ENCODE measurements at regions not wholly inside any gene's neighbourhood (a gene's known extent, or its start where the extent isn't known, plus 50 kb on each side); places are given as distances from the start of the nearest gene placed in this dataset.
"Not testable (repeated sequence)": the region's sequence is repeated elsewhere in the genome, so short reads cannot be mapped to it uniquely, and the experiment has no call there.

DNA sequence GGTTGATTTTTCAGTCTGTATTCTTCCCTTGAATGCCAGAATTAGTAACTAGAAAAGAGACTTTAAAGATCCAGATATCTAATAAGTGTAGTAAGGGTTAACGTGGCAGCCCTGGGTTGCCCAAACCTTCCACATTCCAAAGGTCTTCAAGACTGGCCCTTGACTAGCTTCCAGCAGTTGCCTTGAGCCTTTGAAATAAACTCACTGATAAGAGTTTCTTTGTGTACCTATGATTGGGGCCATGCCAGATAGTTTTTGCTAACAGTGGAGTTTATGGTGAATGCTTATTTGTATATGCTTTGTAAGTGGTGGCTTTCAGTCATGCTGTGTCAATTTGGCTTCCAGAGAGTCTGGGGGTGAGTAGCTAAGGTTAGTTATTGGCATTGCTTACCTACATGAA, 722.3 kb downstream of the RNF144A start:
- CTCF ChIA-PET = no interaction called here
- intact Hi-C loops (cut with micrococcal nuclease) = no loop called here
- H3K27me3 Mint-ChIP-seq (ENCODE audit: low read depth) = no peaks in the 10 kb centered on the region
- peaks cover 16% of the 10 kb centered on the region for H3K9me3 Mint-ChIP-seq
- no peak overlapping the region for H3K4me3 Mint-ChIP-seq
- H3K36me3 Mint-ChIP-seq (ENCODE audit: low read depth) = peaks cover 6% of the 10 kb centered on the region
- DNase-seq = no peak
- H3K27ac Mint-ChIP-seq = no peak overlapping the region
- H3K4me1 Mint-ChIP-seq (ENCODE audit: low read depth) = peaks cover 2% of the 10 kb centered on the region

DNA sequence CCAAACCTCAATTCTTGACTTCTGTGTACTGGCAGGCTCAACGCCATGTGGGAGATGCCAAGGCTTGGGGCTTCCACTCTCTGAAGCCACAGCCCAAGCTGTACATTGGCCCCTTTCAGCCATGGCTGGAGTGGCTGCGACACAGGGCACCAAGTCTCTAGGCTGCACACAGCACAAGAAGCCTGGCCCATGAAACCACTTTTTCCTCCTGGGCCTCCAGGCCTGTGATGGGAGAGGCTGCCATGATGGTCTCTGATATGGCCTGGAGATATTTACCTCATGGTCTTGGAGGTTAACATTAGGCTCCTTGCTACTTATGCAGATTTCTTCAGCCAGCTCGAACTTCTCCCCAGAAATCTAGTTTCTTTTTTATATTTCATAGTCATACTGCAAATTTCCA, 724.1 kb downstream of the RNF144A start:
- H3K27me3 Mint-ChIP-seq (ENCODE audit: low read depth); CTCF ChIA-PET; H3K4me1 Mint-ChIP-seq (ENCODE audit: low read depth): not testable (repeated sequence)

DNA sequence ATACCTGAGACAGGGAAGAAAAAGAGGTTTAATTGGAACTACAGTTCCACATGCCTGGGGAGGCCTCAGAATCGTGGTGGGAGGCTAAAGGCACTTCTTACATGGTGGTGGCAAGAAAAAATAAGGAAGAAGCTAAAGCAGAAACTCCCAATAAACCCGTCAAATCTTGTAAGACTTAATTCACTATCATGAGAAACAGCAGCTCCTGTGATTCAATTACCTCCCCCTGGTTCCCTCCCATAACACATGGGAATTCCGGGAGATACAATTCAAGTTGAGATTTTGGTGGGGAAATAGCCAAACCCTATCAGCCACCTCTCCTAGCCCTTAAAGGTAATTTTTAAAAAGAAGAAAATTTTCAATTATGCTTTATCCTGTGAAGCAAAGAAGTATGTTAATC, 728.8 kb downstream of the RNF144A start:
- DNase-seq = no peak
- Mint-ChIP-seq H3K4me1 (ENCODE audit: low read depth) (peaks cover 24% of the 10 kb centered on the region), H3K27ac (no peak overlapping the region), H3K9me3 (peaks cover 16% of the 10 kb centered on the region), H3K4me3 (no peak overlapping the region), H3K36me3 (ENCODE audit: low read depth) (peaks cover 6% of the 10 kb centered on the region), H3K27me3 (ENCODE audit: low read depth) (no peaks in the 10 kb centered on the region)
- intact Hi-C loops (cut with micrococcal nuclease) = no loop called here
- CTCF ChIA-PET = interaction anchor here (1.2 to 2.2 kb wide), 3 partner anchors 9 to 219 kb away, joined by 3 to 11 read pairs (median 4); no protein-coding TSS in a partner anchor

More for the DNA sequence above, 724.1 kb downstream of the RNF144A start:
- intact Hi-C loops (cut with micrococcal nuclease); H3K27ac Mint-ChIP-seq; H3K36me3 Mint-ChIP-seq (ENCODE audit: low read depth); H3K4me3 Mint-ChIP-seq; DNase-seq: not testable (repeated sequence)
- peaks cover 16% of the 10 kb centered on the region for H3K9me3 Mint-ChIP-seq

DNA sequence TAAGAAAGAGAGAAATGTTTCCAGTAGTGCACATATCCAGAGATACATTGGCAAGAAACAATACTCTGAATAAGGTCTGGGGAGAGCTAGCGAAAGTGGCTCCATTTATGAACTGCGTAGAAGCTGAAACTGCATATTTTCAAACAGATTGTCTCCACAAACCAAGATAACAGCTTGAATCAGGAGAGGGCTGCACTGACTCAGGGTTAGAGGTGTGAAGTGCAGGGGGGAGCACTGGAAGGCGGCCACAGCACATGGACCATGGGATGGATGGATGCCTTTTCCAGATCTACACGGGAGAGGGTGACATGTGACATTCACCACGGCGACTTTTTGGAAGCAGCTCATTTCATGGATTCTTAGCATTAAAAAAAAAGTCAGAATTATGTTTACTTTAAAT, 729.4 kb downstream of the RNF144A start:
- intact Hi-C loops (cut with micrococcal nuclease) = no loop called here
- H3K4me1 Mint-ChIP-seq (ENCODE audit: low read depth) = peaks cover 24% of the 10 kb centered on the region
- no peak overlapping the region for H3K27ac Mint-ChIP-seq
- no peak overlapping the region for H3K4me3 Mint-ChIP-seq
- CTCF ChIA-PET = interaction anchor here (1.2 to 2.2 kb wide), 4 partner anchors 9 to 219 kb away, joined by 3 to 11 read pairs (median 4); no protein-coding TSS in a partner anchor
- DNase-seq = no peak
- H3K36me3 Mint-ChIP-seq (ENCODE audit: low read depth) = peaks cover 4% of the 10 kb centered on the region
- peaks cover 16% of the 10 kb centered on the region for H3K9me3 Mint-ChIP-seq
- H3K27me3 Mint-ChIP-seq (ENCODE audit: low read depth) = no peaks in the 10 kb centered on the region

DNA sequence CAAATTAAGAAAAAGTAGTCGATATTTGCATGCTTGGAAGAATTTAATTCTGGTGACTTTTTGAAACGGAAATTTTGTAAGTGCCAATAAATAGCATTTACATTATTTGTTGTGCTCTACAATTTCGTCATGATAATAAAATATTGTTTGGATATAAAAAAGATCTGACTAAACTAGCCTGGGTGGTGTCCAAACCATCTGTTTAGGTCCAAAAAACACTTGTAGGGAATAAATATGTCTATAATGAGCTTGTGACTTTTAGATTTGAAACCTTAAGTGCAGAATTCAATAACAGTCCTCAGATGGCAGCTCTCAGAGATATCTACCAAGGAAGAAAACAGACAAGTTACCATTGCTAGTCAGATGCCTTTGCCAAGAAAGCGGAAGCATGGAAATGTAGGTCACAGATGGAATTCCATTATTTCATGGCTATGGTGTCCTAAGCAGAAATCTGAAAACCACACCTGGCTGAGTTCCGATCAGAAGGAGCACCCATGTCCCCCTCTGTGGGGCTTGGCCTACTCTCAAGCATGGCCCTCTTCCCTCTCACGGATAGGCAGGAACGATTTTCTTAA, 731.1 kb downstream of the RNF144A start:
- H3K4me3 Mint-ChIP-seq = no peak overlapping the region
- intact Hi-C loops (cut with micrococcal nuclease) = no loop called here
- no peaks in the 10 kb centered on the region for H3K27me3 Mint-ChIP-seq (ENCODE audit: low read depth)
- H3K36me3 Mint-ChIP-seq (ENCODE audit: low read depth) = peaks cover 5% of the 10 kb centered on the region
- DNase-seq = no peak
- peaks cover 23% of the 10 kb centered on the region for H3K4me1 Mint-ChIP-seq (ENCODE audit: low read depth)
- no peak overlapping the region for H3K27ac Mint-ChIP-seq
- CTCF ChIA-PET = no interaction called here
- H3K9me3 Mint-ChIP-seq = peaks cover 14% of the 10 kb centered on the region

DNA sequence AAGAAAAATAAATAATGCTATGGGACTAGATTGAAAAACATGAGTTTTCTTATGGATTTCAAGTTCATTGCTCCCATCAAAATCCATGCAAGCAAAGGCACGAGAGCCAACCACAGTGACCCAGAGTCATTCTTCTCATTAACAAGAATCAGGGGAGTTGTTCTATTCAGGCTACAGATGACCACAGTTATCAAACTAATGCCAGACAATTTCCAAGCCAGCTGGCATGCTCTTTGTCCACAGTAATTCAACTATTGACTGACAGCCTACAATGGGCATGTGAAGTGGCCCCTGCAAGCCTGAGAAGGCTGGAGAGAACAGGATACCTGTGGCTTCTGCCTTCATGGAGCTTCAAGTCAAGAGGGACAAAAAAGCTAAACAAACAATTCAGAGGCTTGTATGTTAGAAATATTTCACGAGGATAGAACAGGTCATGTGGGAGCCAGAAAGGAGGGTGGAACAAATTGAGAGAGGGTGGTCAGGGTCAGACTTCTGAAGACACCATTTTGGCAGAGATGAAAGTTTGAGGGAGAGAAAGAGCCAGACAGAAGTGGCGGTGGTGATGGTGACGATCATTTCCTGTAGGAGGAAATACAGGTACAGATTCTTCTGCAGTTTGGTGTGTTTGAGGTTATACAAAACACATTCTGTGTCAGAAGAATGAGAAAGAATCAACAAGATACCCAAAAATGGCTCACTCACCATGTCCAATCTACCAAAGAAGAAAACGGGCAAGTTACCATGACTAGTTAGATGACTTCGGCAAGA, 732.4 kb downstream of the RNF144A start:
- Mint-ChIP-seq H3K4me3 (no peak overlapping the region), H3K9me3 (peaks cover 20% of the 10 kb centered on the region), H3K4me1 (ENCODE audit: low read depth) (peaks cover 23% of the 10 kb centered on the region), H3K27ac (no peak overlapping the region), H3K27me3 (ENCODE audit: low read depth) (no peaks in the 10 kb centered on the region), H3K36me3 (ENCODE audit: low read depth) (peaks cover 7% of the 10 kb centered on the region)
- CTCF ChIA-PET = interaction anchor here (0.6 to 1.0 kb wide), 2 partner anchors 22 to 222 kb away, joined by 3 read pairs; no protein-coding TSS in a partner anchor
- peak; percentile 24 for DNase-seq
- intact Hi-C loops (cut with micrococcal nuclease) = no loop called here

DNA sequence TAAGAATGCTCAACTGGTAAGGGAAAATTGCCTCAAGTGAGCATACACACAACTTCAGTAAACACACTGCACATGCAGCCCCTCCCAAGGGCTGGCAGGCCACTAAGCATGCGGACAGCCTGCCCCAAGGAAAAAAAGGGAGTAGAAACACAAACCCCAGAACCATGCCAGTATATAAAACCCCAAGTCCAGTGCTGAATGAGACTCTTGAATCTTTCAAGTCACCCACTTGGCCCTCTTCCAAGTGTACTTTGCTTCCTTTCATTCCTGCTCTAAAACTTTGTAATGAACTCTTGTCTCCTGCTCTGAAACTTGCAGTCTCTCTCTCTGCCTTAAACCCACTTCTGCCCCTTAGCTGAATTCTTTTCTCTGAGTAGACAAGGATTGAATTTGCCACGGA, 736.4 kb downstream of the RNF144A start:
- DNase-seq = no peak

DNA sequence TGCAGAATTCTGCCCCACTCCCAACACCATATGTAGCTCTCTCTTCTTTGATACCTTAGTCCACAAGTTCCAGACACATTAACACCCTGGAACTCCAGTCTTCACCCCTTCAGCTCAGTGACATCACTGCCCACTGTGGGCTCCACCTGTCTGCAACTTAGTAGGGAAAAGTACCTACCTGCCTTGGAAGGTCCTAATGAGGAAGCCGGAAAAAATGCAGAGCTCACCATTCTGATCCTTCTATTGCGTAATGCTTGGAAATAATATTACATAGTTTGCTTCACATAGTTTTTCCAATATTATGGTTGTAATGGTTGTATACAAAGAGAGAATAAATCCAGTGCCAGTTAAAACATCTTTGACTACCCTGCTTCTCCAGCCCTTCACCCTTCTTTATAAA, 738.4 kb downstream of the RNF144A start:
- H3K9me3 Mint-ChIP-seq = peaks cover 26% of the 10 kb centered on the region
- intact Hi-C loops (cut with micrococcal nuclease) = no loop called here
- no peaks in the 10 kb centered on the region for H3K27me3 Mint-ChIP-seq (ENCODE audit: low read depth)
- peaks cover 5% of the 10 kb centered on the region for H3K4me1 Mint-ChIP-seq (ENCODE audit: low read depth)
- DNase-seq = no peak
- CTCF ChIA-PET = interaction anchor here (1.1 to 1.6 kb wide), 2 partner anchors 16 to 228 kb away, joined by 3 to 4 read pairs; no protein-coding TSS in a partner anchor
- H3K4me3 Mint-ChIP-seq = no peak overlapping the region
- no peak overlapping the region for H3K27ac Mint-ChIP-seq
- H3K36me3 Mint-ChIP-seq (ENCODE audit: low read depth) = peaks cover 6% of the 10 kb centered on the region

More for the DNA sequence above, 736.4 kb downstream of the RNF144A start:
- Mint-ChIP-seq H3K36me3 (ENCODE audit: low read depth) (peaks cover 7% of the 10 kb centered on the region), H3K27ac (no peak overlapping the region), H3K4me3 (no peak overlapping the region), H3K9me3 (peaks cover 21% of the 10 kb centered on the region), H3K4me1 (ENCODE audit: low read depth) (peaks cover 14% of the 10 kb centered on the region), H3K27me3 (ENCODE audit: low read depth) (no peaks in the 10 kb centered on the region)
- intact Hi-C loops (cut with micrococcal nuclease) = no loop called here
- CTCF ChIA-PET = interaction anchor here (0.8 kb wide), 1 partner anchor 14 kb away, joined by 5 read pairs; no protein-coding TSS in a partner anchor

DNA sequence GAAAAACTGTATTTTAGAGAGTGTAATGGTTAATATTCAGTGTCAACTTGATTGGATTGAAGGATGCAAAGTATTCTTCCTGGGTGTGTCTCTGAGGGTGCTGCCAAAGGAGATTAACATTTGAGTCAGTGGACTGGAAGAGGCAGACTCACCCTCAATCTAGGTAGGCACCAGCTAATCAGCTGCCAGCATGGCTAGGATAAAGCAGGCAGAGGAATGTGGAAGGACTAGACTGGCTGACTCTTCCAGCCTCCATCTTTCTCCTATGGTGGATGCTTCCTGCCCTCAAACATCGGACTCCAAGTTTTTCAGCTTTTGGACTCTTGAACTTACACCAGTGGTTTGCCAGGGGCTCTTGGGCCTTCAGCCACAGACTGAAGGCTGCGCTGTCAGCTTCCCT, 740.3 kb downstream of the RNF144A start:
- intact Hi-C loops (cut with micrococcal nuclease) = not testable (repeated sequence)

DNA sequence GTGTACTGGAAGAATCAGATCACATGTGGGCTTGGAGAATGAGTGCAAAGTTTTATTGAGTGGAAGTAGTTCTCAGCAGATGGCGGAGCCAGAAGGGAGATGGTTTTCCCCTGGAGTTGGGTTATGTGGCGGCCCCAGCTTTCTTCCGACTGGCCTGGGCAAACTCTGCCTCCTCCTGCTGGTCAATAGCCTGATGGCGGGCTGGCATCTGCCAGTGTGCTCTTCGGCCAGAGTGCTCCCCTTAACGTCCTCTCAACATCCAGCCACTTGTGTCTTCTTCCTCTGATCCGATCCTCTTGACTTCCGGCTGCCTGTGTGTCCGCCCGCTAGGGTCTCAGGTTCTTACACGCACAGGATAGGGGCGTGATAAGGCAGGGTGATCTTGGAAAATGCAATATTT, 741.3 kb downstream of the RNF144A start:
- intact Hi-C loops (cut with micrococcal nuclease) = no loop called here
- H3K27ac Mint-ChIP-seq = no peak overlapping the region

More for the DNA sequence above, 740.3 kb downstream of the RNF144A start:
- H3K4me1 Mint-ChIP-seq (ENCODE audit: low read depth); H3K27me3 Mint-ChIP-seq (ENCODE audit: low read depth); DNase-seq; H3K36me3 Mint-ChIP-seq (ENCODE audit: low read depth); H3K27ac Mint-ChIP-seq; H3K4me3 Mint-ChIP-seq: not testable (repeated sequence)
- H3K9me3 Mint-ChIP-seq = peaks cover 19% of the 10 kb centered on the region
- CTCF ChIA-PET = interaction anchor here (1.0 kb wide), 1 partner anchor 14 kb away, joined by 5 read pairs; no protein-coding TSS in a partner anchor

DNA sequence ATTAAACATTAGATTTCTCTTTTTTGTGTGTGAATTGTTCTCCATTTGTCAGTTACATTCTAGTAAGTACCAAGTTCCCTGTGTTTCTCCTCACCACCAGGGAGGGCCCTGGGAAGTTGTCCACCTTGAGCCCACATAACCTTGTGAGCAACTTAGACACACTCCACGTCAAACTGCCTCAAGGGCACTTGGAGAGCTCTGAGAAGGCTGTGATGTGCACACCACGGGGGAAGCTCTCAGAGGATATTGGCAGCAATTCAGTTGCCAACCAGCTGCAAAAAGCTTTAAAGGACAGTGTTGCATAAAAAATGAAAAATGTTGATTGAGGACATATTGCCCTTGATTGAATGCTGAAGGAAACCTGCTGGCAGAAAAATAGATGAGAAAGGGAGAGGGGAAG, 743.6 kb downstream of the RNF144A start:
- no peaks in the 10 kb centered on the region for H3K27me3 Mint-ChIP-seq (ENCODE audit: low read depth)
- CTCF ChIA-PET = interaction anchor here (1.2 to 1.3 kb wide), 2 partner anchors 11 to 44 kb away, joined by 3 to 4 read pairs; no protein-coding TSS in a partner anchor

More for the DNA sequence above, 741.3 kb downstream of the RNF144A start:
- Mint-ChIP-seq H3K27me3 (ENCODE audit: low read depth) (no peaks in the 10 kb centered on the region), H3K36me3 (ENCODE audit: low read depth) (peaks cover 2% of the 10 kb centered on the region), H3K4me3 (no peak overlapping the region), H3K4me1 (ENCODE audit: low read depth) (no peaks in the 10 kb centered on the region), H3K9me3 (peaks cover 18% of the 10 kb centered on the region)
- no peak for DNase-seq
- CTCF ChIA-PET = interaction anchor here (1.0 kb wide), 1 partner anchor 13 kb away, joined by 5 read pairs; no protein-coding TSS in a partner anchor

DNA sequence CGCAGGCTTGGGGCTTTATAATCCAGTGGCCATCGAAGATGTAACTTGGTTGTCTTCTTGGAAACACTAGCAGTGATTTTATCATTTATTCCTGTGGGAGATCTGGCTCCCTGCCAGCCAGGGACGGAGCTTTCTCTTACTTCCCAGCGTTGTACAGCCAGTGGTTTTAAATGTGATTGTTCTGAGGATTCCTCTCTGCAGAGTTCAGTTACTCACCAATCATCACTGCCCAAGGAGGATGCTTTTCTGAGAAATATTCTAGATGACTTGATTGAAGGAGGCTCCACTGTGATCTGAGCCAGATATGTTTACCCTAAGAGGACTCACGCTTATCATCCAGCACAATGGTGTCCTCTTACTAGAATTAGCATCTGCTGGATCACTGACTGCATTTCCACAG, 744.3 kb downstream of the RNF144A start:
- intact Hi-C loops (cut with micrococcal nuclease) = no loop called here
- CTCF ChIA-PET = interaction anchor here (1.3 kb wide), 1 partner anchor 10 kb away, joined by 4 read pairs; no protein-coding TSS in a partner anchor
- H3K27ac Mint-ChIP-seq = no peak overlapping the region

More for the DNA sequence above, 743.6 kb downstream of the RNF144A start:
- intact Hi-C loops (cut with micrococcal nuclease) = no loop called here
- Mint-ChIP-seq H3K36me3 (ENCODE audit: low read depth) (no peaks in the 10 kb centered on the region), H3K27ac (no peak overlapping the region), H3K4me1 (ENCODE audit: low read depth) (no peaks in the 10 kb centered on the region), H3K9me3 (peaks cover 13% of the 10 kb centered on the region), H3K4me3 (no peak overlapping the region)
- no peak for DNase-seq

More for the DNA sequence above, 744.3 kb downstream of the RNF144A start:
- H3K27me3 Mint-ChIP-seq (ENCODE audit: low read depth) = no peaks in the 10 kb centered on the region
- peaks cover 13% of the 10 kb centered on the region for H3K9me3 Mint-ChIP-seq
- no peaks in the 10 kb centered on the region for H3K36me3 Mint-ChIP-seq (ENCODE audit: low read depth)
- no peak for DNase-seq
- H3K4me3 Mint-ChIP-seq = no peak overlapping the region
- no peaks in the 10 kb centered on the region for H3K4me1 Mint-ChIP-seq (ENCODE audit: low read depth)

Data from activated naive CD4-positive, alpha-beta T cell treated with anti-CD3 and anti-CD28 coated beads for 36 hours (primary cell).